ENCODE measurements at regions not wholly inside any gene's neighbourhood (a gene's known extent, or its start where the extent isn't known, plus 50 kb on each side); places are given as distances from the start of the nearest gene placed in this dataset.

DNA sequence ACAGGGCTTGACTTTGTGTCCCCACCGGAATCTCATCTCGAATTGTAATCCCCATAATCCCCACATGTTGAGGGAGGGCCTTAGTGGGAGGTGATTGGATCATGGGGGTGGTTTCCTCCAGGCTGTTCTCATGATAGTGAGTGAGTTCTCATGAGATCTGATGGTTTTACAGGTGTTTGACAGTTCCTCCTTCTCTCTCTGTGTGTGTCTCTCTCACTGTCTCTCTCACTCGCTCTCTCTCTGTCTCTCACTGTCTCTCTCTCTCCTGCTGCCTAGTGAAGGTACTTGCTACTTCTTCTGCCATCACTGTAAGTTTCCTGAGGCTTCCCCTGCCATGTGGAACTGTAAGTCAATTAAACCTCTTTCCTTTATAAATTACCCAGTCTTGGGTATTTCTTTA lies 289.8 kb upstream of the HABP2 start:
- TF ChIP-seq, protein P1, sequence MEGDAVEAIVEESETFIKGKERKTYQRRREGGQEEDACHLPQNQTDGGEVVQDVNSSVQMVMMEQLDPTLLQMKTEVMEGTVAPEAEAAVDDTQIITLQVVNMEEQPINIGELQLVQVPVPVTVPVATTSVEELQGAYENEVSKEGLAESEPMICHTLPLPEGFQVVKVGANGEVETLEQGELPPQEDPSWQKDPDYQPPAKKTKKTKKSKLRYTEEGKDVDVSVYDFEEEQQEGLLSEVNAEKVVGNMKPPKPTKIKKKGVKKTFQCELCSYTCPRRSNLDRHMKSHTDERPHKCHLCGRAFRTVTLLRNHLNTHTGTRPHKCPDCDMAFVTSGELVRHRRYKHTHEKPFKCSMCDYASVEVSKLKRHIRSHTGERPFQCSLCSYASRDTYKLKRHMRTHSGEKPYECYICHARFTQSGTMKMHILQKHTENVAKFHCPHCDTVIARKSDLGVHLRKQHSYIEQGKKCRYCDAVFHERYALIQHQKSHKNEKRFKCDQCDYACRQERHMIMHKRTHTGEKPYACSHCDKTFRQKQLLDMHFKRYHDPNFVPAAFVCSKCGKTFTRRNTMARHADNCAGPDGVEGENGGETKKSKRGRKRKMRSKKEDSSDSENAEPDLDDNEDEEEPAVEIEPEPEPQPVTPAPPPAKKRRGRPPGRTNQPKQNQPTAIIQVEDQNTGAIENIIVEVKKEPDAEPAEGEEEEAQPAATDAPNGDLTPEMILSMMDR (conservative IDR thresholded peaks at IDR 0.05; ENCODE audit: low read depth, low read length): no peak
- TF ChIP-seq EZH2 (IDR thresholded peaks at IDR 0.05; ENCODE audit: borderline replicate concordance, low read depth, low read length, poor library complexity, severe bottlenecking): no peak
